22Rv1 (cell line): ENCODE measurements at regions not wholly inside any gene's neighbourhood (a gene's known extent, or its start where the extent isn't known, plus 50 kb on each side); places are given as distances from the start of the nearest gene placed in this dataset.

ENCODE experiments used
- CTCF ChIP-seq: fragments of 450-650 bp; IDR thresholded peaks from 2 replicates; pipeline ENCODE4 v1.5.1; 2017; ENCODE audit warnings: mild to moderate bottlenecking
- ZFX ChIP-seq: fragments of 450-650 bp; IDR thresholded peaks from 2 replicates; pipeline ENCODE4 v1.6.1; 2017; ENCODE audit warnings: antibody characterized with exemption, borderline replicate concordance

DNA sequence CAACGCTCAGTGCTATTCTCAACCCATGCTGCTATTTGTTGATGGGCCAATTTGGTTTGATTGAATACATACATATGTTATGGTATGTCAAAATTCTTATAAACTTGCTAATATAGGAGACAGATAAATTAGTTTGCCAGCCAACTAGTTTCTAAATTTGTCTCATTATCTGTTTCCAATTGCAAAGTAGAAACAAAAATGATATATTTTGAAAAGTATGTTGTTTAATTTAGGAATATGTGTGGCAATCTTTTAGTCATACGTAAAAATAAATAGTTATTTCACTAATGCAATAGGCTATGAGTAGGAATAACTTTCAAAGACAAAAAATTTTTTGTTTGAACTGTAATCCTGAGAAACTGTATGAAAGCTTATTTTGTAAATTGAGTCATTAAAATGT is 210.6 kb upstream of the KCNJ16 start:
- TF ChIP-seq CTCF (no peak), ZFX (no peak)
